Esophagus mucosa (tissue), 1 donor: ENCODE measurements at regions not wholly inside any gene's neighbourhood (a gene's known extent, or its start where the extent isn't known, plus 50 kb on each side); places are given as distances from the start of the nearest gene placed in this dataset.
A peak's percentile ranks its signal among the peaks of the same experiment; 100 is the strongest.
"Not testable (repeated sequence)": the region's sequence is repeated elsewhere in the genome, so short reads cannot be mapped to it uniquely, and the experiment has no call there.

Experiments
- ATAC-seq: fragments of 200-7000 bp; cut with Tn5 transposase; one replicate; pipeline ENCODE4 v1.9.1; 2020
- donor health status: DM: yes; HTN: yes; CAD: no.

GRCh38 chr13:88434953-88435352, 763.8 kb downstream of the SLITRK5 start:
- no peak for ATAC-seq

DNA sequence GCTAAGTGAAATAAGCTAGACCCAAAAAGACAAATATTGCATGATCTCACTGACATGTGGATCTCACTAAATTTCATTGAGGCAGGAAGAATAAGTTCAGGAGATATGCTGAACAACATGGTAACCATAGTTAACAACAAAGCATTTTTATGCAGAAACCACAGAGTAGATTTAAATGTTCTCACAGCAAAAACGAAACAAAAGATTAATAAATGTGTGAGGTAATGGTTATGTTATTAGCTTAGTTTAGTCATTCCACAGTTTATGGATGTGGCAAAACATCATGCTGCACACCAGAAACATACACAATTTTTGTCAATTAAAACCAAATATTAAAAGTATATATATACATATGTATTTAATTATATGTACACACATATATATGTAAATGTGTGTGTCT, 765.8 kb downstream of the SLITRK5 start:
- no peak for ATAC-seq

- ATAC-seq, result no peak
Observed at GRCh38 chr13:88450515-88450914, 779.3 kb downstream of the SLITRK5 start.

DNA sequence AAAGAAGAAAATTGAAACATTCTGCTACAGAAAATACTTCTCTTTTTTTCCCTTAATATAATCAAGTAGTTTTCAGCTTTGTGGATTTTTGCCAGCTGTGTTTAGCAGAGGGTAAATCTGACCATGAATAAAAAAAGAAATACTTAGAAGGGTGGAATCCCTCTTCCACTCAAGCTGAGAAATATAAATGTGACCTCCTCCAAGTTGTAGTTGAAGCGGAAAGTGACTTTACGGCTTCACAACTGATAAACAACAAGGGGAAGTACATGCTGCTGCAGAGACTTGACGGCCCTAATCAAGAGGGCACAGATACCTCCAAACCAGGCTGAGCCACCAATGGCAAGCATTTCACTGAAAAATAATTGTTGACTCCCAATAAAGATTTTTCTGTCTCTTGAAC, 785.0 kb downstream of the SLITRK5 start:
- ATAC-seq, result no peak

GRCh38 chr13:88459331-88459730, 788.2 kb downstream of the SLITRK5 start:
- ATAC-seq, result no peak

DNA sequence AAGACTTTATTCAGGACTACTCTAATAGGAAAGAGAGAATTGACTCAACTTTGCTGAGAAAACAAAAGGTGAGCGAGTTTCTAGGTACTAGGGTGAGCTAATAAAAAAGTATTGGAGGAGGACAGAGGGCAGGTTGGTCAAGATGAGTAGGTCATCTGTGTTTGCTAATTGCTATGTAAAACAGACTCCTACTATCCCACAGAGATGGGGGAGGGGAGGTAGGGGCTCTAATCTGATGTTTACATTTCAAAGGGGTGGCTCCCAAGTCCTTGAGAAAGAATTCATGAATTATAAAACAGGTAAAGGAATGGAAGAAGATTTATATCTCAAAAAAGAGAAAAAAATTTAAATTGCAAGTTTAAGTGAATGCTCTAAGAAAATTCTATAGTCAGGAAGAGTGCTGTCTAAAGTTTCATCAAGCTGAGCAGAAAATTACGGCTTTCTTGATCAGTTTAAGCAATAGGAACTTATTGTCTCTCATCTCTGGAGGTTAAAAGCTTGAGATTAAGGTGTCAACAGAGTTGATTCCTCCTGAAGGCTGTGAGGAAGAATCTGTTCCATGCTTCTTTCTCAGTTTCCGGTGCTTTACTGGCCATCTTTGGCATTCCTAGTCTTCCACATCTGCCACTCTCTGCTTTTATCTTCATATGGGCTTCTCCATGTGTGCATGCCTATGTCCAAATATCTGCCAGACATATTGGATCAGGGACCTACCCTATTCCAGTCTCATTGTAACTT, 790.3 kb downstream of the SLITRK5 start:
- ATAC-seq, result no peak

GRCh38 chr13:88464851-88465250, 793.7 kb downstream of the SLITRK5 start:
- no peak for ATAC-seq

GRCh38 chr13:88472316-88472715, 801.1 kb downstream of the SLITRK5 start:
- no peak for ATAC-seq

DNA sequence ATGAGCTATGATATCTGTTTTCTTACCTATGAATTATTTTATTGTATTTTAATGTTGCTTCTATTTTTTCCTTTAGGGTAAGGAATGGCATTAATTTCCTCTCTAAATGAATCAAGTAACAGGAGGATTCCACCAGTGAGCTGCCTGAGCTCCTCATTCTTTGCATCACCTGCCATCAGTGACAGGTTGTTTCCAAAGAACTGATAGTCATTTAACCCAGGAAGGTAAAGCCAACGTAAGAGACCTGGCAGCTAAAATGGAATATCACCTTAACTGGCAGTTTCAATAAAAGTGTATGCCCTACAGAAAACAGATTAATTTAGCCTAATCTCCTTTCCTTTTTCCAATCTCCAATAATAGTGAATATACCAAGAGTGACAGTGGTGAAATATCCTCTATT, 812.0 kb downstream of the SLITRK5 start:
- ATAC-seq, result no peak

DNA sequence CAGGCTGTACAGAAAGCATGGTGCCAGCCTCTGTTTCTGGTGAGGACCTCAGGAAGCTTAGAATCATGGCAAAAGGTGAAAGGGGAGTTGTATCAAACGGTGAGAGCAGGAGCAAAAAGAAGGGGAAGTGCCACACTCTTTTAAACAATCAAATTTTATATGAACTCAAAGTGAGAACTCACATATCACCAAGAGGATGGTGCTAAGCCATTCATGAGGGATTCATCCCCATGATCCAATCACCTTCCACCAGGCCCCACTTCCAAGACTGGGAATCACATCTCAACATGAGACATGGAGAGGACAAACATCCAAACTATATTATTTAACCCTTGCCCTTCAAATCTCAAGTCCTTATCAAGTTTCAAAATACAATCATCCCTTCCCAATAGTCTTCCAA, 836.7 kb downstream of the SLITRK5 start:
- ATAC-seq, result no peak

- ATAC-seq, result not testable (repeated sequence)
Observed at GRCh38 chr13:88512993-88513392, 841.8 kb downstream of the SLITRK5 start.

DNA sequence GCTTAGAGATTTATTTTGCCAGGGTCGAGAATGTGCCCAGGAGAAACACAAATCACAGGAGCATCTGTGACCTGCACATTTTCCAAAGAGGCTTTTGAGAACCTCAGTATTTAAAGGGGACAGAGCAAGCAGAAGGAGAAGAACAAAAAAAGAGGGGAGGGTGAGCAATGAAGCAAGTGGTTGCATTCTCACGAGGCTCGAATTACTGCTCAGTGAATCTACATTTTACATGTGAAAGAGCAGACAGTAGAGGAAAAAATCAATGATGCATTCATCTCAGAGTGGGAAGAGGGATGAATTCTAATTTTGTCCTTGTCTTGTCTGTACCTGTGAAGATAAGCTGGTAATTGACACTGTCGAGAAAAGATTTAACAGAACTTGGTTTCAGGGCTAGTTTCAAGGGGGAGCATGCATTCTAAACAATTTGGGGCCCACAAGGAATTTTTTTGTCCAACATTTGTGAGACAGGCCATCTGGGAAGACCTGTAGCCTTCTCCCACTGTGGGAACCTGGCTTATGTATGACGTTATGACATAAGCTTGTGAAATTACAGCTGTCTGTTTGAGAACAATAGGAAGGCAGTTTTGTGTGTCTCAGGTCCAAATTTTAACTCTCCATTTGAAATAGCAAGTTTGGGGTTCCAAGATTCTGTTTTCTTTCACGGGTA, 855.1 kb downstream of the SLITRK5 start:
- no peak for ATAC-seq

DNA sequence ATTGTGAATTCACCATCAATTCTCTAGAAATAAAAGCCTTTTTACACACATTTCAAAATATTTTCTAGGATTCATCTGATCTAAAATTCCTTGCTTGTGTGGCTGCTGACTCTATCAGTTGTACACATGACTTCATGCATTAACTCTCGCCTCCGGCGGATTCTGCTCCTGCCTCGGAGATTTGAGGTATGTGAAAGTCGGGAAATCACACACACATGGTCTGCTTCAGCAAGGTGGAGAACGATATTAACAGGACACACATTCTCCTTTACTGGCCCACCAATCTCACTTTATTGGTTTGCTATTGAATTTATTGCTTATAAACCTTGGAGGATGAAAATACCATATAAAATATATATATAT, 855.7 kb downstream of the SLITRK5 start:
- ATAC-seq, result no peak

GRCh38 chr13:88541994-88542393, 870.8 kb downstream of the SLITRK5 start:
- ATAC-seq, result no peak

- ATAC-seq, result no peak
Observed at GRCh38 chr13:88544836-88545235, 873.7 kb downstream of the SLITRK5 start.

DNA sequence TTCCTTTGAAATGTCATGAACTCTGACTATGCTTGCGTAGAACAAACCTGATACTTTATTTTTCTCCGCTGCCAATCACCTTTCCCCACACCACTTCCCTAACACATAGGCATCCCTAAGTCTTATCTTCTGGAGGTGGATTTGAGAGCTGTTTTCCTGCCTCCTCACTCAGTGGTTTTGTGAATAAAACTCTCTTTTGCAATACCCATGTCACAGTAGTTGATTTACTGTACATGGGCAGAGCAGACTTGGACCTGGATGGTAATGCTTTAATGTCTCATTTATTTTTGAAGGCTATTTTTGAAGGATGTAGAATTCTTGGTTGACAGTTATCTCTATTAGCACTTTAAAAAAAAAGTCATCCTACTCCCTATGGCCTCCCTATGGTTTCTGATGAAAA, 881.8 kb downstream of the SLITRK5 start:
- ATAC-seq, result no peak

DNA sequence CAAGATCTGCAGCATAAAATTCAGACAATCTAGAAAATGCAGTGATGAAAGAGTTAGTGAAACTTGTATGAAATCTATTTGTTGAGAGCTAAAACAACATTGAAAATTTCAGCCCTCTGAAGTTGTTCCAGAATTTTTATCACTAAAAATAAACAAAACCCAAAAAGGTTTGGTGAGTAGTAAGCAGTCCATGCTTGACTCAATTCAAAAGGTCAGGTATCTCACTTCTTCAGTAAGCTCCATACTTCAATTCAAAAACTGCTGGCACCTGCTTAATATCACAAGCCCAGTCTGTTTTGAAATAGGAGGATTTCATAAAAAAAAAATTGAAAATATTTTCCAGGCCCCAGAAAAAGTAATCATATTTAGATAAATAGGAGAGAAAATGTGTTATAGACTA, 894.4 kb downstream of the SLITRK5 start:
- no peak for ATAC-seq

- no peak for ATAC-seq
Observed at GRCh38 chr13:88585861-88586260, 914.7 kb downstream of the SLITRK5 start.

GRCh38 chr13:88586263-88586662, 915.1 kb downstream of the SLITRK5 start:
- no peak for ATAC-seq

DNA sequence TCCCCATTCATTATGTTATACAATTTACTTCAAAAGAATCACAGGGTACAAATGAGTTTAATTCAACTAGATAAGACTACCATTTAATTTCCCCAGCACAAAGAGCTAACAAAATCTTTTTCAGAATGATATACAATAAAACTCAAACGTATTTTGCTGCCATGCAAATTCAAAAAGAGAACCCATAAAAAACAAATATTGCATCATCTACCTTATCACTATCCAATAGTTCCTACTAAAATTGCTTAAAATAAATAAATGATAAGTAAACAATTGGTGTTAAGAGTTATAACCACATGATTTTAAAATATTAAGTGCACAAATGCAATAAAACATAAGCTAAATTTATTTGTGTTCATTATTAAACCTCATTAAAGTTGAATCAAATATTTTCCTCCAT, 919.4 kb downstream of the SLITRK5 start:
- no peak for ATAC-seq

DNA sequence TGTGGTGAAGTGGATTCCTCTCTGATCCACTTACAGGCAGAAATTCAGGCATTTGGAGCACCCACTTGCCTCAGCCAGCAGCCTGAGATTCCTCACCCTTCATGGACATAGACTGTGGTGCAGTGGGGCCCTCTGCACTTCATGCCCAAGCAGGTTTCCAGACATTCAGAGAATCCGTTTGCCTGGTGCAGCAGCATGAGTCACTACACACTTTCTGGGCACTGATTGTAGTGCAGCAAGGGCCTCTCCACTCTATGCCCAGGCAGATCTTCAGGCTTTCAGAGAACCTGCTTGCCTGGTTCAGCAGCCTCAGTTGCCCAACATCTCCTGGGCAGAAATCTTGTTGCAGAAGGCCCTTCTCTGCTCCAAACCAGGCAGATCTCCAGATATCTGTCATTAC, 920.9 kb downstream of the SLITRK5 start:
- peak; percentile 68 for ATAC-seq

- ATAC-seq, result no peak
Observed at GRCh38 chr13:88601949-88602348, 930.8 kb downstream of the SLITRK5 start.

DNA sequence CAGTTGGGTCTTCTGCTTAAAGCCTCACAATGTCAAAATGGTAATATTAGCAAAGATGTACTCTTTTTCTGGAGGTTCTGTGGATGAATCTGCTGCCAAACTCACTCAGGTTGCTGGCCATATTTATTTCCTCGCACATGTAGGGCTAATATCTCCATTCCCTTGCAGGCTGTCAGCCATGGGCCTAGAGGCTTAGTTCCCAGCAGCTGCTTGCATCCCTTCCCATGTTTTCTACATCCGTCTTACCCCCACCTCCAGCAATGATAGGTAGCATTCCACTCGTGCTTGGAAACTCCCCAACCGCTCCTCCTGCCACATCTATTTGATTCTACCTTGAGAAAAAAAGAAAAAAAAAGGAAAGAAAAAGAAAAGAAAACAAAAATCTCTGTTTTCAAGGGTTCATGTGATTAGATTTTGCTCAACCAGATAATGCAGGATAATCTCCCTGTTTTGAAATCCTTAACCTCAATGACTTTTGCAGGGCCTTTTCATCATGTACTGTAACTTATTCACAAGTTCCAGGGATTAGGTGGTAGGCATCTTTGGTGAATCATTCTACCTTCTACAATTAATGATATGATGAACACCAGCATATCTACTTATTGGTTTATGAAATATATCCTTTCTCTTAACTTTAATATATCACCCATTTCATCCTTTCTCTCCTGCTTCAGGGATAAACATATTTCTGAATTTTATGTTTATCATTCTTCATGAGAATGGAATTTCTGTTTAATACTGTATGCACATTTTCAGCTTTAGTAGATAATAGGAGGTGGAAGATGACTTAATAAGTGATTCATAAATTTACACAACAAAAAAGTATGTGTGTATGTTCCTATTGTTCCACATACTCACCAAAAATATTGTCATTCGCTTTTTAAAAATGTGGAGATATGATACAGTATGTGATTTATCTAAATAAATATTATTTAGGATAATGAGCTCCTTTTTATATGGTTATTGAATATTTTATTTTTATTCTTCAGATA, 931.9 kb downstream of the SLITRK5 start:
- no peak for ATAC-seq
